HEK293T (cell line): ENCODE measurements at regions not wholly inside any gene's neighbourhood (a gene's known extent, or its start where the extent isn't known, plus 50 kb on each side); places are given as distances from the start of the nearest gene placed in this dataset.

Experiments used
- BHLHE40 ChIP-seq: fragments of 450-650 bp; IDR thresholded peaks from 2 replicates; pipeline ENCODE4 v1.6.1; 2016; ENCODE audit warnings: mild to moderate bottlenecking, moderate library complexity, borderline replicate concordance
- FOXM1 ChIP-seq: fragments of 450-650 bp; IDR thresholded peaks from 2 replicates; pipeline ENCODE4 v1.6.1; 2017; ENCODE audit warnings: mild to moderate bottlenecking, borderline replicate concordance
- LEF1 ChIP-seq: fragments of 450-650 bp; IDR thresholded peaks from 2 replicates; pipeline ENCODE4 v1.6.1; 2017; ENCODE audit warnings: mild to moderate bottlenecking, borderline replicate concordance
- SP1 ChIP-seq: fragments of 450-650 bp; IDR thresholded peaks from 2 replicates; pipeline ENCODE4 v1.6.1; 2017
- SUZ12 ChIP-seq: fragments of 450-650 bp; IDR thresholded peaks from 2 replicates; pipeline ENCODE4 v1.6.1; 2016; ENCODE audit warnings: mild to moderate bottlenecking
- TARDBP ChIP-seq: fragments of 450-650 bp; IDR thresholded peaks from 2 replicates; pipeline ENCODE4 v1.6.1; 2016

DNA sequence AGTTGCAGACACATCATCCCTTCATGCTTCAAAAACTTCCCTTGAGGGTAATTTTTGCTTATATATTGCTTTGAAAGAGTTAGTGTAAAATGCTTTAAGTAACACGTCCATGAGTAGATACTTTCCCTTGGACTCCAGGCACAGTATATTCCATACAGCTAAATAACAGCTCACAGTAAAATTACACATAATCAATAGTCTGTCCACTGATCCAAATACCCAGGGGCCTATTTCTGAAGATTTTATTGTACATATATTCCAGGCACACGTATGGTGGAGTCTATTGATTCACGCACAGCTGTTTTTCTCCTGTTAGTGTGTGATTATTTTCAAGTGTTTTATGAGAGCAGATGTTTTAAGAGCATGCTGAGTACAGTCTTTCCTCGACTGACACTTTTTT lies 223.7 kb upstream of the GRAMD2B start:
- TF ChIP-seq TARDBP = no peak
- TF ChIP-seq FOXM1 = no peak
- TF ChIP-seq SUZ12 = no peak
- no peak for TF ChIP-seq SP1
- no peak for TF ChIP-seq LEF1
- no peak for TF ChIP-seq BHLHE40
